C1 segment of cervical spinal cord (tissue), 14 donors: ENCODE measurements at regions not wholly inside any gene's neighbourhood (a gene's known extent, or its start where the extent isn't known, plus 50 kb on each side); places are given as distances from the start of the nearest gene placed in this dataset.
A peak's percentile ranks its signal among the peaks of the same experiment; 100 is the strongest.

Experiments
- DNase-seq, 14 donors: peaks; one replicate each; lab custom pipeline; 2025; lab: John Stamatoyannopoulos, UW

GRCh38 chr4:29066861-29067260 lies 1653.3 kb upstream of the PCDH7 start:
- no peak for DNase-seq

- DNase-seq = no peak
Measured at GRCh38 chr4:29073571-29073970, 1646.6 kb upstream of the PCDH7 start.

GRCh38 chr4:29075366-29075765 lies 1644.8 kb upstream of the PCDH7 start:
- no peak for DNase-seq

- DNase-seq = no peak
Measured at GRCh38 chr4:29079260-29079659, 1640.9 kb upstream of the PCDH7 start.

GRCh38 chr4:29081234-29081955 lies 1638.8 kb upstream of the PCDH7 start:
- no peak for DNase-seq

GRCh38 chr4:29082684-29083083 lies 1637.5 kb upstream of the PCDH7 start:
- DNase-seq = no peak

- DNase-seq = no peak
Measured at GRCh38 chr4:29085748-29086147, 1634.4 kb upstream of the PCDH7 start.

- DNase-seq = no peak
Measured at GRCh38 chr4:29104694-29105093, 1615.5 kb upstream of the PCDH7 start.

- no peak for DNase-seq
Measured at GRCh38 chr4:29113960-29114359, 1606.2 kb upstream of the PCDH7 start.

- DNase-seq = peak in 1 of 14 donors; percentile 0
Measured at GRCh38 chr4:29117231-29117722, 1602.9 kb upstream of the PCDH7 start.

- no peak for DNase-seq
Measured at GRCh38 chr4:29121586-29121985, 1598.6 kb upstream of the PCDH7 start.

GRCh38 chr4:29128810-29129209 lies 1591.4 kb upstream of the PCDH7 start:
- DNase-seq = no peak

- DNase-seq = no peak
Measured at GRCh38 chr4:29131304-29131703, 1588.9 kb upstream of the PCDH7 start.

GRCh38 chr4:29142708-29143107 lies 1577.5 kb upstream of the PCDH7 start:
- no peak for DNase-seq

GRCh38 chr4:29151584-29151983 lies 1568.6 kb upstream of the PCDH7 start:
- DNase-seq = no peak

GRCh38 chr4:29153642-29154041 lies 1566.5 kb upstream of the PCDH7 start:
- DNase-seq = no peak

- DNase-seq = no peak
Measured at GRCh38 chr4:29175291-29175690, 1544.9 kb upstream of the PCDH7 start.

GRCh38 chr4:29199025-29199424 lies 1521.1 kb upstream of the PCDH7 start:
- DNase-seq = no peak

- no peak for DNase-seq
Measured at GRCh38 chr4:29199485-29199884, 1520.7 kb upstream of the PCDH7 start.

GRCh38 chr4:29213020-29213419 lies 1507.1 kb upstream of the PCDH7 start:
- no peak for DNase-seq

GRCh38 chr4:29220761-29221160 lies 1499.4 kb upstream of the PCDH7 start:
- DNase-seq = no peak

- no peak for DNase-seq
Measured at GRCh38 chr4:29224911-29225310, 1495.3 kb upstream of the PCDH7 start.

- no peak for DNase-seq
Measured at GRCh38 chr4:29240641-29241040, 1479.5 kb upstream of the PCDH7 start.

GRCh38 chr4:29243054-29243453 lies 1477.1 kb upstream of the PCDH7 start:
- DNase-seq = no peak
